Tibial nerve (tissue), 4 donors: ENCODE measurements at regions not wholly inside any gene's neighbourhood (a gene's known extent, or its start where the extent isn't known, plus 50 kb on each side); places are given as distances from the start of the nearest gene placed in this dataset.

ENCODE experiments used
- DNase-seq, 2 donors: peaks; one replicate each; pipeline ENCODE4 v3.0.0-alpha.2; 2019; ENCODE audit warnings: low spot score in 2 of 2
- H3K27ac ChIP-seq, 4 donors: fragments of 200-600 bp; sonication (generic) in 3 of 4; one replicate each; pipeline ENCODE4 v1.5.1; 2017 to 2019; ENCODE audit warnings: mild to moderate bottlenecking in 1 of 4
- H3K27me3 ChIP-seq, 2 donors: fragments of 200-600 bp; sonication (generic) in 1 of 2; one replicate each; pipeline versions ENCODE4 v1.5.1 to v1.6.0; 2017 to 2019
- H3K36me3 ChIP-seq, 3 donors: fragments of 200-600 bp; sonication (generic); one replicate each; pipeline ENCODE4 v1.5.1; 2018 to 2019
- H3K4me1 ChIP-seq, 4 donors: fragments of 200-600 bp; sonication (generic) in 3 of 4; one replicate each; pipeline ENCODE4 v1.5.1; 2017 to 2019
- H3K4me3 ChIP-seq, 4 donors: fragments of 200-600 bp; sonication (generic) in 3 of 4; one replicate each; pipeline ENCODE4 v1.5.1; 2017 to 2019; ENCODE audit warnings: mild to moderate bottlenecking in 1 of 4, moderate library complexity in 1 of 4
- H3K9me3 ChIP-seq, 4 donors: fragments of 200-600 bp; sonication (generic) in 3 of 4; one replicate each; pipeline ENCODE4 v1.5.1; 2017 to 2019
- CTCF ChIP-seq, 5 experiments: fragments of 200-600 bp in 3 of 5; fragments of 450-650 bp in 2 of 5; sonication (generic) in 3 of 5; IDR thresholded peaks; one replicate each; pipeline ENCODE4 v1.5.1; 2016 to 2019; ENCODE audit warnings: antibody characterized with exemption in 5 of 5, mild to moderate bottlenecking in 3 of 5, moderate library complexity in 2 of 5
- EP300 ChIP-seq, 2 donors: sonication (generic); formaldehyde crosslinking; IDR thresholded peaks; one replicate each; pipeline ENCODE4 v1.6.1; 2017; ENCODE audit warnings: antibody characterized with exemption in 2 of 2, mild to moderate bottlenecking in 1 of 2
- POLR2A ChIP-seq, 2 donors: fragments of 450-650 bp; IDR thresholded peaks; one replicate each; pipeline ENCODE4 v1.6.1; 2017; ENCODE audit warnings: antibody characterized with exemption in 2 of 2, mild to moderate bottlenecking in 2 of 2, moderate library complexity in 2 of 2
- WGBS, 2 donors: methylation state at CpG; one replicate each; pipeline ENCODE4 v1.1.5; 2018; 5-methylcytosine and 5-hydroxymethylcytosine counted together

- no peak overlapping the region for H3K4me3 ChIP-seq
- peak overlapping the region; percentile 13 to 87 (median 60) for H3K27ac ChIP-seq
- 28 to 30% methylated on average over 11 of the region's 11 CpGs for WGBS, 2 donors
These were observed 368.9 kb upstream of the JARID2 start for GRCh38 chr6:14876778-14877613.

GRCh38 chr6:14877758-14878157 lies 368.1 kb upstream of the JARID2 start:
- WGBS, 2 donors: 53 to 57% methylated on average over 3 of the region's 3 CpGs
- Histone ChIP-seq H3K9me3 (no peaks in the 10 kb centered on the region), H3K27ac (peak overlapping the region; percentile 13 to 87 (median 49)), H3K4me1 (peaks cover 0 to 60% (median 10%) of the 10 kb centered on the region in 4 donors), H3K36me3 (no peaks in the 10 kb centered on the region), H3K27me3 (no peaks in the 10 kb centered on the region), H3K4me3 (no peak overlapping the region)
- TF ChIP-seq CTCF (IDR thresholded peaks at IDR 0.05): no peak
- no peak for TF ChIP-seq POLR2A (IDR thresholded peaks at IDR 0.05)
- no peak for TF ChIP-seq EP300 (IDR thresholded peaks at IDR 0.05)
- DNase-seq: no peak

More at GRCh38 chr6:14876778-14877613, 368.9 kb upstream of the JARID2 start:
- TF ChIP-seq CTCF (IDR thresholded peaks at IDR 0.05): peak in 1 of 5 experiments; percentile 35
- TF ChIP-seq POLR2A (IDR thresholded peaks at IDR 0.05): no peak
- peak; percentile 44 to 76 for TF ChIP-seq EP300 (IDR thresholded peaks at IDR 0.05)
- peaks cover 0 to 52% (median 10%) of the 10 kb centered on the region in 4 donors for H3K4me1 ChIP-seq
- no peaks in the 10 kb centered on the region for H3K27me3 ChIP-seq
- no peak for DNase-seq
- H3K9me3 ChIP-seq: no peaks in the 10 kb centered on the region
- H3K36me3 ChIP-seq: no peaks in the 10 kb centered on the region

- no peaks in the 10 kb centered on the region for H3K9me3 ChIP-seq
- H3K27me3 ChIP-seq: no peaks in the 10 kb centered on the region
- peaks cover 0 to 75% (median 10%) of the 10 kb centered on the region in 4 donors for H3K4me1 ChIP-seq
- DNase-seq: no peak
- no peaks in the 10 kb centered on the region for H3K36me3 ChIP-seq
- WGBS, 2 donors: 92 to 99% methylated on average over 9 of the region's 9 CpGs
- peak overlapping the region in 2 of 4 donors; percentile 46 to 58 for H3K27ac ChIP-seq
- no peak overlapping the region for H3K4me3 ChIP-seq
- TF ChIP-seq CTCF (IDR thresholded peaks at IDR 0.05) (no peak), POLR2A (IDR thresholded peaks at IDR 0.05) (no peak), EP300 (IDR thresholded peaks at IDR 0.05) (no peak)
These were observed 365.8 kb upstream of the JARID2 start for GRCh38 chr6:14880052-14880451.

GRCh38 chr6:14880677-14881076 lies 365.2 kb upstream of the JARID2 start:
- WGBS, 2 donors: 49 to 54% methylated on average over 3 of the region's 3 CpGs
- H3K36me3 ChIP-seq: no peaks in the 10 kb centered on the region
- TF ChIP-seq POLR2A (IDR thresholded peaks at IDR 0.05) (no peak), CTCF (IDR thresholded peaks at IDR 0.05) (no peak), EP300 (IDR thresholded peaks at IDR 0.05) (no peak)
- peak overlapping the region in 2 of 4 donors; percentile 46 to 58 for H3K27ac ChIP-seq
- no peaks in the 10 kb centered on the region for H3K9me3 ChIP-seq
- H3K4me3 ChIP-seq: no peak overlapping the region
- DNase-seq: no peak
- H3K27me3 ChIP-seq: no peaks in the 10 kb centered on the region
- H3K4me1 ChIP-seq: peaks cover 0 to 75% (median 10%) of the 10 kb centered on the region in 4 donors

GRCh38 chr6:14881398-14881797 lies 364.5 kb upstream of the JARID2 start:
- 63 to 77% methylated on average over 4 of the region's 4 CpGs for WGBS, 2 donors
- TF ChIP-seq EP300 (IDR thresholded peaks at IDR 0.05): peak in 1 of 2 donors; percentile 8
- no peak for TF ChIP-seq POLR2A (IDR thresholded peaks at IDR 0.05)
- no peak for TF ChIP-seq CTCF (IDR thresholded peaks at IDR 0.05)
- H3K9me3 ChIP-seq: no peaks in the 10 kb centered on the region
- no peak overlapping the region for H3K4me3 ChIP-seq
- no peak overlapping the region for H3K27ac ChIP-seq
- DNase-seq: no peak
- H3K36me3 ChIP-seq: no peaks in the 10 kb centered on the region
- no peaks in the 10 kb centered on the region for H3K27me3 ChIP-seq
- H3K4me1 ChIP-seq: peaks cover 0 to 72% (median 10%) of the 10 kb centered on the region in 4 donors
